ENCODE measurements at regions not wholly inside any gene's neighbourhood (a gene's known extent, or its start where the extent isn't known, plus 50 kb on each side); places are given as distances from the start of the nearest gene placed in this dataset.
A peak's percentile ranks its signal among the peaks of the same experiment; 100 is the strongest.

DNA sequence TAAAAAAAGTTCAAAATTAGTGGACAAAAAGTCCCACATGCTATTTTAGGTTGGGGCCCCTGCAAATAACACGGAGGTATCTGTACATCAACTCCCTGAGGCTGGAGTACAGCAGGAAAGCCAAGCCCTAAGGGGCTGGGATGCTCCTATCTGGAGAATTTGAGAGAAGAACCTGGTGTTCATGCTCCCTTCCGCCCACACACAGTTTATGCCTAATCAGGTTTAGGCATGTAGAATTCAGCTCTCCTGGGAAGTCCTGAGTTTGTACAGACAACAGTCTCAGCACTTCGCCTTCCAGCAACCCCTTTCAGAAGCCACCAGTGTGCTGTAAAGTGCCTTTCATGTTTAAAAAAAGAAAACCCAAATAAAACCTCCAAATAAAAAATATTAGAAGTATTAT, 237.3 kb upstream of the GRIP1 start:
- DNase-seq, result no peak

DNA sequence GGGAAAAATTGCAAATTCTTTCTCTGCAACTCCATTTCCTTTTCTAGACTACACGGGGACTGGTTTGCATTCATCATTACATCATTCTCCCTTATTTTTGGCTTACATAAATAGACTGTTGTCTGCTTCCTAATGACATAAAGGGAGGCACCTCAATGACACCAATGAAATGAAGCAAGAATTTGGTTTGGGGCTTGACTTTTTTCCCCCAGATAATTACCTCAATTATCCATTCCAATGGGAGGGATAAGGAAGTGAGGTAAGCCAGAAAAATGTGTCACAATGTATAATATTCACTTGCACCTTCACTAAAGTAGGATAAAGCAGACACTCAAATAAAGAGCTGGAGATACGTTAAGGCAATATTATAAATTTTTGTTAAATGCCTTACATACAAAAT, 240.6 kb upstream of the GRIP1 start:
- no peak for DNase-seq

DNA sequence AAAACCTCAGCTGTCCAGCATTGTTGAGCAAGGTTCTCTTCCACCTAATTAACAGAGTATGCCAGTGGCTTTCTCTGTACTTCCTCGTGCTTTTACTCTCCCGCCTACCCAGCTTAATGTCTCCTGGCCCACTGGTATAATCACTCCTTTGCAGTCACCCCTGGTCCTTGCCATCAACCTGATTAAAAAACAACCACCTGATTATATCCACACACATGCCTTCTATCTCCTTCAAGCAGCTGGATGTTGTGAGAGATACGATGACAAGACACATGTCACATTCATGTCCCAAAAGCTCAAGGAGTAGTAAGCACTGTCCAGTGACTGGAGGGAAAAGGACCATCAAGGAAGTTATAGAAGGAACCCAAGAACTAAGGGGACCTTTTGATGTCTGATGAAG, 241.3 kb upstream of the GRIP1 start:
- DNase-seq, result no peak

DNA sequence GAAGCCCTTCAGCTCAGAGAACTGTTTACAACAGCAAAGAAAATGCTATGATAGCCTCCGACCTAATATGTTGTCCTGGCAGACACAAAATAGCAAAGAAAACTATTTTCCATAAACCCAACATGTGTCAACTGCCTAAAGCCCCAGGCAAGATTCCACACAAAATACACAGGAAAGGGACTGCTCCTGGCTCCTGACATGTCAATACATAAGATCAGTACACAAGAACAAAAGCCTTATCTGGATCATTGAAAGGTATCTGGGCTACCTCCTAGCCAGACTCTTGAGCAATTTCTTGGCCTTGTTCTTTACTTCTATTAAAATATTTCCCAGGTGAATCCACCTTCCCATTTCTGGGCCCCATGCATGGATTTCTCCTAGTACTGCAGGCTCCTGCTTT, 242.3 kb upstream of the GRIP1 start:
- no peak for DNase-seq

- DNase-seq, result no peak
These were observed 246.2 kb upstream of the GRIP1 start for GRCh38 chr12:66925083-66925482.

GRCh38 chr12:66929121-66929520, 250.2 kb upstream of the GRIP1 start:
- no peak for DNase-seq

- DNase-seq, result no peak
These were observed 252.2 kb upstream of the GRIP1 start for GRCh38 chr12:66931091-66931490.

DNA sequence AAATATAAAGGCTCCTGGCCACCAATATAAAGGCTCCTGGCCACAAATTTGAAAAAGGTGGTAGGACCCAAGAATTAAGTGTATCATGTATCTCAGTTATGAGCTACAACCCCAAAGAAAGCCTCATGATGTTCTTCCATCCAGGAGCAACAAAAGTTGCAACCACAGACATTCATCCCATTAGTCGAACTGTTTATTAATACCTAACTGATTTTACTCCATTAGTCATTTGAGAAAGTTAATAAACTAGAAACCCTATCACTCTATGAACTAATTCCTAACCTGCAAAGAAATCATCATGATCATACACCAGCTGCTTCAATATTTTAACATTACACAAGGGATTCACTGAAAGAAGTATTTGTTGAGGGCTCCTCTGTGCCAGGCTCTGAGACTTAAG, 253.2 kb upstream of the GRIP1 start:
- no peak for DNase-seq

- no peak for DNase-seq
These were observed 255.6 kb upstream of the GRIP1 start for GRCh38 chr12:66934302-66935062.

DNA sequence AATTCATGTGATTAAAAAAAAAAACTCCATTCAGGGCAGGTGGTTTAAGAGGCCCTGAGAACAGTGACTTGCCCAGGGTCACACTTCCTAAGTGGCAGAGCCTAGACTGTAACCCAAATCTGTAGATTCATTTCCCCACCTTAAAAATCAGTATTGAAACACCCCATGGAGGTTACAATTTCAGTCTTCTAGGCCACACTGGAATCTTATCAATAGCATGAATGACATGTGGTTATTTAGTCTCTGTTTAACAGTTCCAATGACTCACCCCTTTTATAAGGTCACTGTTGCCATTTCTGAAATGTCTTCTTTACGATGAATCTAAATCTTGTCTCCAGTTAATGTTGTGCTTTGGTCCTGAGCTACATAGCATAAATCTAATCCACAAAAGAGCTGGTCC, 262.3 kb upstream of the GRIP1 start:
- peak; percentile 19 for DNase-seq

DNA sequence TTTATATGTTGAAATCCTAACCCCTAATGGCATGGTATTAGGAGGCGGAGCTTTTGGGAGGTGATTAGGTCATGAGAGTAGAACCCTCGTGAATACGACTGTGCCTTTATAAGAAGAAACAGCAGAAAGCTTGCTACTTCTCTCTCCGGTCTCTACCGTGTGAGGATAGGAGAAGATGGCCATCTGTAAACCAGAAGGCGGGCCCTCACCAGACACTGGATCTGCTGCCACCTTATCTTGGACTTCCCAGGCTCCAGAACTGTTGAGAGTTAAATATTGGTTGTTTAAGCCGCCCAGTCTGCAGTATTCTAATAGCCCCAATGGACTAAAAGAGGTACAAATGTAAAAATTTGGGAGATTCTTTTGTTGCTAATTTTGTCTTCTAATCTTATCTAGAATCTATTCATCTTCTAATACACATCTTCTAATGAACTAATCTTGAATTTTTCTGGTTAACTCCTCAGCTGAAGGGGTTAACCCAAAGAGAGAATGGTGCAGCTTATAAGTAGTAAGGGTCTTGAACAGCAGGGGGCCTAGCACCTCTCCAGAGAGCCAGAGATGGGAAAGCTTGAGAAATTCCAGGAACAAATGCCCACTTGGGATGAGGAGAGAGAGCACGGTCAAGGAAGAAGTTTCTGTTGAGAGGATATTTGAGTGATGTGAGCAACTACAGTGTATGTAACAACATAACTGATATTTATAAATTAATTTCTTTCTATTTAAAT, 264.0 kb upstream of the GRIP1 start:
- DNase-seq, result no peak

- no peak for DNase-seq
These were observed 265.5 kb upstream of the GRIP1 start for GRCh38 chr12:66944365-66944764.

DNA sequence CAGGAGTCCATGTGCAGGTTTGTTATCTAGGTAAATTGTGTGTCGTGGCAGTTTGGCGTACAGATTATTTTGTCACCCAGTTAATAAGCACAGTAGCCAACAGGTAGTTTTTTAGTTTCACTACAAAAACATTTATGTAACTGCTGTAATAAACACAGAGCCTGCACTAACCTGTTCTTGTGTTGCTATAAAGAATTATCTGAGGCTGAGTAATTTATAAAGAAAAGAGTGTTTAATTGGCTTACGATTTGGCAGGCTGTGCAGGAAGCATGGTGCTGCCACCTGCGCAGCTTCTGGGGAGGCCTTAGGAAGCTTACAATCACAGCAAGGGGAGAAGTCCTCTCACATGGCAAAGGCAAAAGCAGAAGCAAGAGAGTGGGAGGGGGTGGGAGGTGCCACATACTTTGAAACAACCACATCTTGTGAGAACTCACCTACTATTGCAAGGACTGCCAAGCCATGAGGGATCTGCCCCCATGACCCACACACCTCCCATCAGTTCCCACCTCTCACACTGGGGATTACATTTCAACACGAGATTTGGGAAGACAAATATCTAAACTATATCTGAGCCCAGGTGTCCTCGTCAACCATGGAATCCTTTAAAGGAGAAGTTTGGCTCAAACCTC, 266.4 kb upstream of the GRIP1 start:
- DNase-seq, result no peak

DNA sequence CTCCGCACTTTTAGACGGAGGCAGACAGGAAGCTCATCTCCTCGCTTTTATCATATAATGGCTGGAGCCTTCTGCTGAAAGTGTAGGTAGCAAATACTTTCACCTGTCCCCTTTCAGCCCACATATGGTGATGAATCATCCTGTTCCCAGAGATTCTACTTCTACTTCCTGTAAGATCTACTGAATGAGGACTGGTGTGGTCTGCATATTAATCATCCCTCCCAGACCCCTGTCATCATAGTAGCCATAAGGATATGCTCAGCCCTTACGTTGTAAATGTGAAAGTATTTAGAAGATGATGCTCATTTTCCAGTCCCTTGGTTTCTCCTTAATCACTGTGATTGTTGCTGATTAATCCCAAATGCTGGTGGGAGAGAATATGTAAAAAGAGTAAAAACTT, 268.2 kb upstream of the GRIP1 start:
- no peak for DNase-seq

- no peak for DNase-seq
These were observed 273.8 kb upstream of the GRIP1 start for GRCh38 chr12:66952668-66953067.

- DNase-seq, result no peak
These were observed 277.4 kb upstream of the GRIP1 start for GRCh38 chr12:66956300-66956699.

- DNase-seq, result no peak
These were observed 280.4 kb upstream of the GRIP1 start for GRCh38 chr12:66959276-66959675.

GRCh38 chr12:66960006-66960405, 281.1 kb upstream of the GRIP1 start:
- DNase-seq, result no peak

DNA sequence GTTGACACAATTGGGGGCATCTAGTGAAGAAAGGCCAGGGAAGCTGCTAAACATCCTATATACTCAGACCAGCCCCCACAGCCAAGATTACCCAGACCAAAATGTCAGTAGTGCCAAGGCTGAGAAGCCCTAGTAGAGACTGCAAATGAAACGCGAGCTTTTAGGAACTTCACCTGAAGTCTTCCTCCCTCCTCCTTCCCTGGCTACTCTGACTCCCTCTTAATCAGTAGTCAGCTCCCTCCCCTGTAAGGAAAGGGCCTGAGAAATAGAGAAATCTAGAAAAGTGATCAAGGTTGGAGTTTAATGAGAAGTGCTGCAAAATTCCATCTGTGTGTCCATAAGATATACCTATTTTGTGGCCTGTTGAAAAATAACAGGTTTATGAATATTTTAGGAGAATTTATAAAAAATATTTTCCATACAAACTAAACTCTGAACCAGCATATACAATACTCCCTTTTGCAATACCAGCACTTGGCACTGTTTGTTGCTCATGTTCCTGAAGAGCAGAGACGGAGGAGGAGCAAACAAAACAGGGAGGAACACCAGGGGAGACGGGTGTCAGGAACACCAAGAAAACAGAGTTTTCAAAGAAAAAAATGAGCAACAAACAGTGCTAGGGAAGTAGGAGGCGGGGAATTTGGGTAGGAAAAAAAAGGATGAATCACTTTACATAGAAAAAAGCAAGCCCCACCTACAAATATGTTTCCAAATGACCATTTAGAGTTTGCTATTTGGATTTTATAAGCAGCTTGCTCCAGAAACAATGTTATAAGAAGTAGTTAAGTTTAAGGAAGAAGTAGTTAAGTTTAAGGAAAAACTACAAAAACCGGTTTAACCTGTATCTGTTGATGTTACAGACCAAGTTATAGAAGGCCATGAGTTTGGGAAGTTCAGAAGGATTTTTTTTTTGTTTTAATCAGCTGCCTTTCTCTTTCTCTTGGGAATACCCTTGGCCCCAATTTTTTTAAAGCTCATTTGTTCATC, 282.1 kb upstream of the GRIP1 start:
- no peak for DNase-seq

- DNase-seq, result no peak
These were observed 283.4 kb upstream of the GRIP1 start for GRCh38 chr12:66962290-66962689.

GRCh38 chr12:66963901-66964300, 285.0 kb upstream of the GRIP1 start:
- no peak for DNase-seq

- peak; percentile 6 for DNase-seq
These were observed 285.8 kb upstream of the GRIP1 start for GRCh38 chr12:66964629-66965028.

DNA sequence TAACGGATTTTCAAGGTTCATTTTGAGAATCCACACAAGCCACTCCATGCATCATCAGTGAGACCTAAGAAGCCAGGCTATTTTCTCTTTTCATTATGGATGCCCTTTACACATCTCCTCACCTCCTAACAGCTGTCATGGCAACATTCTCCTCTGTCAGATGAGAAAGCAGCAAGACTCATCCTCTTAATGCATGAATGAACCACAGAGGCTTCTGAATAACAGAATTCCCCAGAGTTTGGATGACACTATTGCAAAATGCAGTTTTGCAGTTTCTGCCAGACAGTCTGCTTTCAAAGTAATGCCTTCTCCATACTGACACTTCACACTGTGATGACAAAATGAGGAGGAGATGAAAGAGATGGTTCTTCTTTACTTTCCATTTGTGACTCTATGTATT, 286.7 kb upstream of the GRIP1 start:
- DNase-seq, result no peak
